ENCODE measurements at regions not wholly inside any gene's neighbourhood (a gene's known extent, or its start where the extent isn't known, plus 50 kb on each side); places are given as distances from the start of the nearest gene placed in this dataset.
A peak's percentile ranks its signal among the peaks of the same experiment; 100 is the strongest.
"Not testable (repeated sequence)": the region's sequence is repeated elsewhere in the genome, so short reads cannot be mapped to it uniquely, and the experiment has no call there.

DNA sequence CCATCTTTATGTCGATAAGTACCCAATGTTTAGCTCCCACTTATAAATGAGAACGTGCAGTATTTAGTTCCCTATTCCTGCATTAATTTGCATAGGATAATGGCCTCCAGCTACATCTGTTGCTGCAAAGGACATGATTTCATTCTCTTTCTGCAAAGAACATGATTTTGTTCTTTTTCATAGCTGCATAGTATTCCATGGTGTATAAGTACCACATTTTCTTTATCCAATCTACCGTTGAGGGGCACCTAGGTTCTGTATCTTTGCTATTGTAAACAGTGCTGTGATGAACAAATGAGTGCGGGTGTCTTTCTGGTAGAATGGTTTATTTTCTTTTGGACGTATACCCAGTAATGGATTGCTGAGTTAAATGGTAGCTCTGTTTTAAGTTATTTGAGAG, 63.0 kb downstream of the HLX start:
- no peak for DNase-seq

DNA sequence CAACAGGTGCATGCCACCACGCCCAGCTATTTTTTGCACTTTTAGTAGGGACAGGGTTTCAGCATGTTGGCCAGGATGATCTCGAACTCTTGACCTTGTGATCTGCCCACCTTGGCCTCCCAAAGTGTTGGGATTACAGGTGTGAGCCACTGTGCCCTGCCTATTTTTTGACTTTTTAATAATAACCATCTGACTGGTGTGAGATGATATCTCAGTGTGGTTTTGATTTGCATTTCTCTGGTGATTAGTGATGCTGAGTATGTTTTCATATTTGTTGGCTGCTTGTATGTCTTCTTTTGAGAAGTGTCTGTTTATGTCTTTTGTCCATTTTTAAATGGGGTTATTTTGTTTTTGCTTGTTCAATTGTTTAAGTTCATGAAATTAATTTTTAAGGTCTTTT, 63.7 kb downstream of the HLX start:
- DNase-seq, result not testable (repeated sequence)

DNA sequence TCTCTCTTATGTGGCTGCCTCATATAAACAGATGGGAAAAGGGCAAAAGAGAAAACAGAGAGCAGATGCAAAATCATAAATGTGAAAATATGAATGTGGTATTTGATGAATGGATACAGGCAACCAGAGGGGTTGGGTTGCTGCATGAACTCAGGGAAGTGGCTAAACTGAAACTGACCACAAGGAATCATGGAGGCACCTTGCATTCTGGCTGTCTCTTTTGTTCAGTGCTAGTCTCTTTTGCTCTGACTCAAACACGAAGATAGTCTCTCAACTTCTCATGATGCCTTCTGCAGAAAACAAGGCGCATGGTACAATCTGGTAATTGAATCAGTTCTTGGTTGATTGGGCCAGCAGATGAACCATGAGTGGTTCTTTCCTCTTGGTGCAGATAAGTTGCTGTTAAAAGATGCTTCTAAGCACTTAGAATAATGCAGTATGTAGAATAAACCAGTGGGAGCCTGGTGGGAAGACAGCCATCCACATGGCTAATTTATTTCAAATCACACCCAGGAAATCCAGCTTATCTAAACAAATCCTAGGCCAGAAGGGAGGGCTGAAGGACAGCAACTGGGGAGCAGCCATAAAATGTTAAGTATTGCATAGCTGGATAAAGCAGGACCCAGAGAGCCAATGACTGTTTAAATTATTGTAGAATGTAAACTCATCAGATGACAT, 64.2 kb downstream of the HLX start:
- DNase-seq, result no peak

DNA sequence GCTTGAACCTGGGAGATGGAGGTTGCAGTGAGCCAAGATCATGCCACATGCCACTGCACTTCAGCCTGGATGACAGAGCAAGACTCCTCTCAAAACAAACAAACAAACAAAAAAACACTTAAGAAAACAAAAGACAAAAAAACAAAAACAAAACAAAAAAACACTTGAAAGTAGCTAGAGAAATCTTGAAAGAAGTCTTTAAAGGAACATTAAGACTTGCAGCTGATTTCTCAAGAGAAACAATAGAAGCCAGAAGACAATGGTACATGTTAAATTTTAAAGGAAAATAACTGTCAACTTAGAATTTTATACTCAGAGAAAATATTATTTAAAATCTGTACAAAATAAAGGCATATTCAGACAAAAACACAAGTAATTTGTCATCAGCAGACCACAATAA, 71.3 kb downstream of the HLX start:
- DNase-seq, result no peak

DNA sequence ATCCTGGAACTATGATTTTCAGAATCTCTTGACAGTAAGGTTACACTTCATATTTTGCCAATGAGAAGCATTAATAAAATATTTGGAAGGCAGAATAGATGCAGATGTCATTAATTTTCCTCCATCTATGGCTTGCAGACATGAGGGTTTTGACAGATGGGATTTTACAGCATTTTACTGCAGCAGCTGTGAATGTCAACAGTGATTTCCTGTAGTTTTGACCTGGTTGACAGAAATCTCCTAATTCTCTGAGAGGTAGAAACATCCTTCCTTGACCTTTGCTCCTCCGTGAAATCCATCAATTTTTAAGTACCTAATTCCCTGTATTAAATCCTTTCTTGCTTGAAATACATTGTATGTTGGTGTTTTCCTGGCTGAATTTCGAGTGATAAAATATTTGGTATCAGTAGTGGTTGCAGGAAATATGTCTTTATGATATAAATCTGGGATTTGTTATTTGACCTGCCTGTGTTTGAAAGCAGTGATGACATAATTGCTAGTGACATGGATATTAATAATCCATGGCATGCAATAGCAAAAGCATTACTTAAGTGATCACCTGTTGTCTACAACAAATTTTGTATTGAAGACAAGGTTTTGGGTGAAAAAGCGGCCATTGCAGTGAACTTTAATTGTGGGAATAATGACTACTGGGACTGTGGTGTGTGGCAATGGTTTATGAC, 73.9 kb downstream of the HLX start:
- no peak for DNase-seq

DNA sequence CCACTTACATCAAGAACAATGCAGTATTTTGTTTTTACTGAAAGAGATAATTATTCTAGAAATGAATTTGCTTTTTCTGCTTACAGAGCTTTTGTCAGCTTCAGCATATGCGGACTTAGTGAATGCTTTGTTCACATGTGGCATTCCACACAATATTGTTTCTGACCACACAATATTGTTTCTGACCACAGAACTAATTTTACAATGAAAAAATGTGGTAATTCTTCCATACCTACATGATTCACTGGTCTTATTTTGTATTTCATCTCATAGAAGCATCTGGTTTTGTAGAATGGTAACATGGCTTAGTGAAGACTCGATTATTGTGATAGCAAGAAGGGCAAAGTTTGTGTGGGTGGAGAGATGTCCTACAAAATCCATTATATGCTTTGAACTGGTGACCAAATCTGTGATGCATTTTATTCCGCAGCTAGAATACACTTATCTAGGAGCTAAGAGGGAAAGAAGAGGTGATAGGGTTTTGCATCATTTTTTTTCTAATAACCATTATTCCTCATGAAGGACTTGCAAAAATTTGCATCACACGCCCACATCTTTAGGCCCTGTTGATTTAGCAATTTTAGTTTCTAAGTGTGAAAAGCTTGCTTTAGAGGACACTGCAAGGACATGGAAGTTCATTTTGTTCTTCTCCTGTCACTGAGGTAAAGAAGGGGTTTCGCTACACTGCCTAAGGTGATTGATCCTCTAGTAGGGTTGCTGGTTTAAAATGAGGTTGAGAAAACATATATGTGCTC, 75.3 kb downstream of the HLX start:
- no peak for DNase-seq

DNA sequence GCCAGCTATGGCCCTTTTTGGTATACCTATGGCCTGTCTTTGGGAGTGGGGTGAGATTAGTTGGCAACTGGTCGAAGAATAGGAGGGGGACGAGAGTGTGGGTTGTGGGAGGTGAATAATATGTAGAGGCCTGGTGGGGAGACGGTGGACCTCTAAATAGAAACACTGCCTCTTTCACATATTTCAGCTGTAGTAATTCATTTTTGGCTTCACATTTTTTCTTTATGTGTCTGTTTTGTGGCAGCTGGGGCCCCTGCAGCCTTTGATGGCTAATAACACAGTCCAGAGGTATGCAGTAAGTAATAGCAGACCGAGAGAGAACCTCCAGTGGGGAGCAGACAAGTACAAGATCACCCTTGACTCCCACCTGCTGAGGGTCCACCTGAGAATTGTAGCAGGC, 75.9 kb downstream of the HLX start:
- DNase-seq, result no peak

DNA sequence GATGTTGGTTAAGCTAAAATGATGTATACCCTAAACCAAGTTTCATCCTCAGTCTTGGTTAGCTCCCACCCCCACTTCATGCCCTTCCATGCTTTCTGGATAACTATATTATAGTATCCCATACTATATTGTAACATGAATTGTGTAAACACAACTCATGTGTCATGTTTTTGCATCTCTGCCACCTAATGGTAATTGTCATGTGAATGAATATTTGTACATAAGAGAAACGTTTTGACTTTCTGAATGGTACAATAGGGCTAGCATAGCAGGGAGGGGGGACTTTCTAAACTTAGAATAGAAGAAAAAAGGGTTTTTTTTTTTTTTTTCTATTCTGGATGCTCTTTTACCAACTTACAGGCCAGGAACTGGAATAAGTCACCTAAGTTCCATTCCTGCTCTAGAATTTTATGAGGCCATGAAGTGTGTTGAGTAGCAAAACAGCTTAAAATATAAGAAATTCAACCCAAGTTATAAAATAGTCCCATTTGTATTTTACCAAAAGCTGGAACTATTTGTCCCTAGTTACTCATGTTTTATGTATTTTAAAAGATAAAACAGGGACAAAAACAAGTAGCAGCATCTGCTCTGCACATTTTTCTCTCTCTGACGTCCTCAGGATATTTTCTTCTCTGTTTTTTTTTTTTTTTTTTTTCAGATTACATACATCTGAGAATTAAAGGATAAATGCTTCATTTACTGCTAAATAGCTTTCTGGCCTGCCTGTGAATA, 77.4 kb downstream of the HLX start:
- no peak for DNase-seq

DNA sequence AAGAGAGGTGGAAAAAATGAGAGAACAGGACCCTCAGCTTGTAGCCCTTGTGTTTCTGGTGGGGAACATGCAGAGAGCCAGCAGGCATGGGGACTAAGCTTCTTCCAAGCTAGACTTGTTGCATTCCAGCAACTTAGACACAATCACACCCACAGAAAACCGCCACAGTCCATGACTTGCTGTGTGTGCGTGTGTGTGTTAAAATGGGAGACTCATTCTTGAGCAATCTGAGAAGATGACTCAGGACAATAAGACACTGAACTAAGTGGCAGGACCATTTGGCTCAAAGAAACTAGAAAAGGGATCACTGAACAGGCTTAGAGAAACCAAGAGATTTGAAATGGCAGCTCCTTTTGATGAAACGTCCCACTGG, 78.0 kb downstream of the HLX start:
- no peak for DNase-seq

DNA sequence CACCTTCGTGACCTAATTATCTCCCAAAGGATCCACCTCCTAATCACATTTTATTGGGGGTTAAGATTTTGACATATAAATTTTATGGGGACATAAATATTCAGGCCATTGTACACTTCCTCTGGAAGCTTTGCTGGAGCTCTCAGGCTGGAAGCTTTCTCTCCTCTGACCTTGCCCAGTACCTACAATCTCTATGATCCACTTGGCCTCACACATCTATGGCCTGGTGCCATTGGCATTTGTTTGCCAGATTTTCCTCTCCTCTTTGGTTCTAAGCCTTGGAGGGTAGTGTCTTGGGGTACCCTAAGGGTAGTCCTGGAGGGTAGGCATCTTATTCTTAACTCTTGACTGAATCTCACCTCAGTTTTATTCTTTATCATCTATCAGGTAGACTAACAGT, 79.0 kb downstream of the HLX start:
- no peak for DNase-seq

DNA sequence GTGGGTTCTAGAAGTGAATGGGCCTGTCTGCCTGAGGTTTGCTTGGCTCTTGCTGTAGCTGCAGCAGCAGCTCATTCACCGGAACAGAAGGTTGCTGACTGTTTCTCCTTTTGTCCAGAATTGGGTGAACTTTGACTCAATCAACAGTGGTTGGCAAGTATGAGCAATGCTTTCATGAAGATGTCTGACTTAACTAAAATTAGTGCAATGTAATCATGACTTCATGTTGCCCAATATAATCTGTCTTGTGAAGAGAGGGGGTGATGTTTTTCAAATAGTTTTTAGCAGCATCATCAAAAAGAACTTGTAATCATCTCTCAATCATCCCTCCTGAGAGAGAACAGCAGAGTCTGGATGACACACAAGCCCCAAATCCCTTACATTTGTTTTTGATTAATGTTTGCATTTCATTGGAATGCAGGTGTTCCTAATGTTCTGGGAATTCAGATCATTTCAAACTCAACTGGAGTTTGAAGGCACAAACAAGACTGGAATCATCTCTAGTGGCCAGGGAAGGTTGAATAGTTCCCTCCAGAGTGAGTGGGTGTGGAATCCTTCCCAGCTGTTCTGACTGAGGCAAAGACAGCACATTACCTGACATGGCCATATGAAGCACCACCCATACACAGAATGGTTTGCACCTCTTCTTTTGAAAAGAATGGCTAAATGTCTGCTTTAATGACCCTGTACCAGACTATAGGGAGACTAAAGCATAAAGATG, 82.9 kb downstream of the HLX start:
- peak; percentile 10 for DNase-seq

DNA sequence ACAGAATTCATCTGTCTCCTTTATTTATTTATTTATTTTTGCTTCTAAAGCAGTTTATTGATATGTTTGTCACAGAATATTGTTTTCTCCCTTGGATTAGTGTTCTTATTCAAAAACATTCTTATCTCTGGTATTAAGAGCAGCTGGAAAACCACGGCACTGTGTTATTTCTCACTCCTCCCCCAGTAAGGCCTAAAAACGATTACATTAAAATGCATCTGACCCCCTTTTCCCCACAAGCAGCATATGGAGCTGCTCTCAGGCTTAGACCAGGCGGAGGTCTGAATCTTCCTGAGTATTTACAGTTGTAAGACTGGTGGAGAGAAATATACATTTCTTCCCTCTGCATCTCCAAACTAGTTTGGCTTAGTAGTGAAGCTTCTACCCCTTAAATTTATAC, 86.8 kb downstream of the HLX start:
- no peak for DNase-seq

DNA sequence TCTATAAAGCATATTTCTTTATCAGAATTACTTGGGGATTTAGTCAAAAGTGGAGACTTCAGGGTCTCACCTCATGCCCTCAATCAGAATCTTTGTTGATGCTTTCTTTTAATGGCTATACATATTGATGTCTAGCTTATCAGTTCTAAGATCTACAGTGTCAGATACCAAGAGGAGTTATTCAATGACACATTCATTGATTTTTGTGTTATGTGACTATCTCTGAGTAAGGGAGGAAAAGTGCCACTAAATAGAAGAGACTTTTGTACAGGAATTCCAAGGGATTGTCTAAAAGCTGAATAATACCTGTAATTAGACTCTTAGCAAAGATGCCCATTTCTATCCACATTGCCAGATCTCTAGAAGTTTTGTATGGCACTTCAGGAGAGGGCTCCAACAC, 87.2 kb downstream of the HLX start:
- DNase-seq, result no peak

DNA sequence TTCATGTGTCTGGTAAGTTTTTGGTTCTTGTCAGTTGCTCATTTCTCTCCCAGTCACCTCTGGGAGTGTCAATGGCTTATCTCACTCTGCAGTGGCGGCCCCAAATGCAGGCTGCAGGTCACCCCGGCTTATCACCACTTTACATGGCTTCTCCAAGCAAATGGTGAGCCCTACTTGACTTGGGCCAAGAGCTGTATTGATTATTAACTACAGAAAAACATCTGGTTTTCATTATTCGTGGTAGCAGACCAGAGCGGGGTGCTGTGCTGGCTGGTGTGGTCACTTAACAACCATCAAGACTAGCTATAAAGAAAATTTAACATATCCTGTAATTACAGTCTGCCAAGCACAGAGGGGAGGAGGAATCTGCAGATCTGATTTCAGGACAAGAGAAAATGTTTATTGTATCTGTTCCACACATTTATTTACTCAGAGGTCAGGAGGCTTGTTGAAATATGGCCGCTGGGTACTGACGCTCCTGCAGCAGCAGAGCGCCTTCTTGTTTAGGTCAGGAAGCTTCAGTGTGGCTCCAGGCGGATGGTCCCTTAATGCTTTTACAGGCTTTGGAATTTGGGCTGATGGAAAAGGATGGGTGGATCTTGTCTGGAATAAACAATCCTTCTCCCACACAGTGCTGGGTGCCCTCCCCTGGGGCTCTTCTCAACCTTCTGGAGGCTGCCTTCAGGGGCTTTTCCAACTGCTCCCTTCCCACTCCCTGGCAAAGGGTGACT, 87.8 kb downstream of the HLX start:
- DNase-seq, result no peak

DNA sequence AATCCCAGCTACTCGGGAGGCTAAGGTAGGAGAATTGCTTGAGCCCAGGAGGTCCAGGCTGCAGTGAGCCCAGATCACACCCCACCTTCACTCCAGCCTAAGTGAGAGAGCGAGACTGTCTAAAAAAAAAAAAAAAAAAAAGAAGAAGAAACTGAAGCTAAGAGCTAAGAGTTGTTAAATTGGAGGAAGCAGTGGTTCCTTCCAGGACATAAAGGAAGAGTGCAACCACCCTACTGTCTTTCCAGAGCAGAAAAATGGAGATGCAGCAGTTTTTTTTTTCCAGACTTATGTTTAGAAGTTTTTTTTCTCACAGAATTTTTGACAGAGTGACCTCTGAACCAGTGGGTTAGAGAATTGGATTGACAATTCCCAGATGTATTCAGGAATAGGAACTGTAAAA, 88.7 kb downstream of the HLX start:
- DNase-seq, result no peak

DNA sequence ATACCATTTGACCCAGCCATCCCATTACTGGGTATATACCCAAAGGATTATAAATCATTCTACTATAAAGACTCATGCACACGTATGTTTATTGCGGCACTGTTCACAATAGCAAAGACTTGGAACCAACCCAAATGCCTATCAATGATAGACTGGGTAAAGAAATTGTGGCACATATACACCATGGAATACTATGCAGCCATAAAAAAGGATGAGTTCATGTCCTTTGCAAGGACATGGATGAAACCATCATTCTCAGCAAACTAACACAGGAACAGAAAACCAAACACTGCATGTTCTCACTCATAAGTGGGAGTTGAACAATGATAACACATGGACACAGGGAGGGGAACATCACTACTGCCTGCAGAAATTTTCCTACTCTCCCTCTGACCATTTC, 90.0 kb downstream of the HLX start:
- DNase-seq, result not testable (repeated sequence)

DNA sequence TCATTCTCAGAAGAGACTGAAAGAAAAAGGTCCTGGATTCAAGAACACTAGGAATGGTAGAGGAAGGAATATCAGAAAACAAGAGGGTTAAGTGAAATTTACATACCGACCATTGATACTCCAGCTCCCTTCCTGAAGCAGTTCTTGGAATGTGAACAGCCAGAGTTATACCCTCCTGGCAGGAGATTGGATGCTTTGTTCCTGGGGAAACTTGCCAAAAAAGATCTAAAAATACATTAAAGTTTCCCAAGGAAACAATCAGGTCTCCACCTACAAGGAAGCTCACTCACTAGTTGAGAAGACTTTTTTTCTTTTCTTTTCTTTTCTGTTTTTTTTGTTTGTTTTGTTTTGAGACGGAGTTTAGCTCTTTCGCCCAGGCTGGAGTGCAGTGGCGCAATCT, 91.1 kb downstream of the HLX start:
- DNase-seq, result no peak

DNA sequence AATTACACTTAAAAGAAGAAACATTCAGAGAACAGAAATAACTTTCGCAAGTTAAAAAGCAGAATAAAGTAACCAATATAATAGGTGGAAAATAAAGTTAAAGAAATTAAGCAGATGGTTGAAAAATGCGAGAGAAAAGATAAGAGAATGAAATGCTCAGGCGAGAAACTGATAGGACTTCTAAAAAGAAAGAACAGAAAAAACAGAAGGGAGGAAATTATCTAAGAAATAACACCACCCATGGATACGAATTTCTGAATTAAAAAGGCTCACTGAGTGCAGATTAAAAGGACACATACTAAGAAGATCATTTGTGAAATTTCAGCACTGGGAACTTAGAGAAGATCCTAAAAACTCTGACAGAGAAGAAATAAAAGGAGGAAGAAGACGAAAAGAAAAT, 92.0 kb downstream of the HLX start:
- DNase-seq, result no peak

DNA sequence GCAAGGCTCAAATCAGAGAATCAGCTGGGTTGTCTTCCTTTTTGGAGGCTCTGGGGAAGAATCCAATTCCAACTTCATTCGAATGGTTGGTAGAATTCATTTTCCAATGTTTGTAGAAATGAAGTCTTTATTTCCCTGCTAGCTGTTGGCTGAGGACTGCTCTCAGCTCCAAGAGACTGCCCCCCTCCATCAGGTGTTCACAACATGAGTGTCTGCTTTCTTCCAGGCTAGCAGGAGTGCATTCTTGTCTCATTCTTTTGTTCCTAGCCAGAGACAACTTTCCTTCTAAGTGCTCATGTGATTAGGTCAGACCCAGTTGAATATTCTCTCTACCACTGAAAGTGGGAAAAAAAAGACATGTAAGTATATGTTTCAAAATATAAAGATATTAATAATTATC, 95.2 kb downstream of the HLX start:
- no peak for DNase-seq

DNA sequence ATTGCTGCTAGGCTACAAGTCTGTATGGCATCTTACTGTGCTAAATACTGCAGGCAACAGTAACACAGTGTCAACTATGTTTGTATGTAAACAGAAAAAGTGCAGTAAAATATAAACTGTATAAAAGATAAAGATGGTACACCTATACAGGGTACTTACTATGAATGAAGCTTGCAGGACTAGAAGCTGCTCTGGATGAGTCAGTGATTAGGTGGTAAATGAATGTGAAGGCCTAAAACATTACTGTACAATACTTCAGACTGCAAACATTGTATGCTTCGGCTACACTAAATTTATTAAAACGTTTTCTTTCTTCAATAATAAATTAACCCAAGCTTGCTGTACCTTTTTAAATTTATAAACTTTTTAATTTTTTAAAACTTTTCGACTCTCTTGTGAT, 97.1 kb downstream of the HLX start:
- no peak for DNase-seq

DNA sequence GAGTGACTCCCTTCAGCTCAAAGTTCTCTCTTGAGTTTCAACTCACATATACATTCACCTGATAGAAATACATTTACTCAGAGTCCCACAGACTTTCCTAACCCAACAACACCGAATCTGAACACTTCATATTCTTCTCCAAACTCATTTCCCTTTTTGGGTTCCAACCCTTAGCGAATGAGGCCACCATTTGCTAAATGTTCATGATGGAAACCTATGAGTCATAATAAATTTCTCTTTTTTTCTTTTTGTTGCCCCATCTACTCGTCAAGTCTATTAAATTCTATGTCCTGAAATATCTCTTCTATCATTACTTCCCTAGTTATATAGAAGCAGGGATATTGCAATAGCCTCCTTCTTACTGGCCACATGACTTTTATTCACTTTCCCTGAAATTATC, 100.1 kb downstream of the HLX start:
- DNase-seq, result no peak

DNA sequence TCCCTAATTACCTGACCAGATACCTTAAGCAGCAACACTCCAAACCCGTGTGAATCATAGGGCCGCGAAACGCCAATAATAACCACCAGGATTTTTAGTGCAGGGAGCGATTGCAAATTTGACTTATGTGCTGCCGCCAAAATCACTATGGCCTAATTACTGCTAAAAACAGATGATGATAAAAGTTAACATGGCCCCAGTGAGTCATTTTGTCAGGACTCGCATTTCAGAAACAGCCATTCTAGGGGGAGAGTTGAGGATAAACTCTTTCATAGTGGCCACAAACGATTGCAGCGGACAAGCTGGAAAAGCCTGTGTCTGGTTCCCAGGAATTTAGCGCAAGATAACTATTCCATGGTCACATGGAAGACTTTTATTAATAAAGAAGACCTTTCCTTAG, 103.4 kb downstream of the HLX start:
- no peak for DNase-seq
